ENCODE measurements at regions not wholly inside any gene's neighbourhood (a gene's known extent, or its start where the extent isn't known, plus 50 kb on each side); places are given as distances from the start of the nearest gene placed in this dataset.

GRCh38 chr15:29970402-29970695 is 112.4 kb upstream of the GOLGA8J start:
- TF ChIP-seq EZH2 (IDR thresholded peaks at IDR 0.05; ENCODE audit: low read depth) (no peak), CTCF (conservative IDR thresholded peaks at IDR 0.05) (no peak)
- no peak overlapping the region for H2AFZ ChIP-seq
- POLR2A ChIA-PET (ENCODE audit: unreplicated experiment): interaction anchor here (0.6 kb wide), 1 partner anchor 135 kb away, joined by 5 read pairs; no protein-coding TSS in a partner anchor
- no peaks in the 10 kb centered on the region for H3K36me3 ChIP-seq (ENCODE audit: low read depth)
- H3K4me1 ChIP-seq (replicated peaks; ENCODE audit: insufficient read depth): no peaks in the 10 kb centered on the region
- BruUV-seq (replicated peaks): no TSS peak
- no peak for DNase-seq
- no peak overlapping the region for H3K4me2 ChIP-seq
- H3K9me3 ChIP-seq (ENCODE audit: insufficient read depth, low read depth): no peaks in the 10 kb centered on the region
- H3K27ac ChIP-seq: no peak overlapping the region
- no peaks in the 10 kb centered on the region for H3F3A ChIP-seq (ENCODE audit: insufficient read depth, low read depth)
- H3K9me2 ChIP-seq (ENCODE audit: insufficient read depth): no peaks in the 10 kb centered on the region
- H3K4me3 ChIP-seq: no peak overlapping the region
- H4K20me1 ChIP-seq (ENCODE audit: insufficient read depth): no peaks in the 10 kb centered on the region
- CTCF ChIA-PET: no interaction called here
- intact Hi-C loops (cut with micrococcal nuclease; ENCODE audit: unreplicated experiment): no loop called here
- H3K27me3 ChIP-seq (ENCODE audit: insufficient read depth, low read depth): no peaks in the 10 kb centered on the region
- no peaks in the 10 kb centered on the region for H3K79me2 ChIP-seq (ENCODE audit: low read depth)

DNA sequence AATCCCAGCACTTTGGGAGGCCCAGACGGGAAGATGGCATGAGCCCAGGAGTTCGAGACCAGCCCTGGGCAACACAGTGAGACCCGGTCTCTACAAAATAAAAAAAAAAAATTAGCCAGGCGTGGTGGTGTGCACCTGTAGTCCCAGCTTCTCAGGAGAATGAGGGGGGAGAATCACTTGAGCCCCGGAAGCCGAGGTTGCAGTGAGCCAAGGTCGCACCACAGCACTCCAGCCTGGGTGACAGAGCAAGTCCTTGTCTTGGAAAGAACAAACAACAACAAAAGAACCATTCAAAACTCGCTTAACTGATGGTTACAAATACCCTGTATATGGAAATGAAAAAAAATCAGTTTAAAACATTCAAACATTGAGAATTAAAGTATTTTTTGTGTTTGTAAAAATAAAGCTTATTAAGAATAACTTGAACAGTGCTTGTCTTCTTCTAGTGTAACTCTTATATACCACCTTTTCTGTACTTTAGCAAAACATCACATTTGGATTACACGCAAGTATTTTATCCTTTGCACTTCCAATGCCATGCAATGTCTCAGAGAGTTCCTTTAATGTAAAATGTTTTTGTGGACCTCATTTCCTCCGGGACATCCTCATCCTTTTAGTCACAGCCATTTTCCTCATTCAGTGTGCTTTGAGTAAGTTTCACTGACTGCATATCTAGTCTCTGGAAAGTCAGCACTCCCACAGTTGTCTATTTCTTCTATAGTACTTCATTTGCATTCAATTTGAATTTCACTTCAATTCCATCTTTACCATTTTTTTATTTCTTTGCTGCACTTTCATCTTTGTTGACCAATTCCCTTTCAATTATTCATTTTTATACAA is 113.0 kb upstream of the GOLGA8J start:
- ChIA-PET POLR2A (ENCODE audit: unreplicated experiment) (interaction anchor here (0.6 kb wide), 1 partner anchor 134 kb away, joined by 5 read pairs; no protein-coding TSS in a partner anchor), CTCF (interaction anchor here (0.6 kb wide), 1 partner anchor 10 kb away, joined by 3 read pairs; no protein-coding TSS in a partner anchor)
- no peaks in the 10 kb centered on the region for H3K9me3 ChIP-seq (ENCODE audit: insufficient read depth, low read depth)
- H4K20me1 ChIP-seq (ENCODE audit: insufficient read depth): no peaks in the 10 kb centered on the region
- H3K27ac ChIP-seq: no peak overlapping the region
- DNase-seq: no peak
- no peak overlapping the region for H3K4me2 ChIP-seq
- intact Hi-C loops (cut with micrococcal nuclease; ENCODE audit: unreplicated experiment): no loop called here
- no peaks in the 10 kb centered on the region for H3K79me2 ChIP-seq (ENCODE audit: low read depth)
- TF ChIP-seq CTCF (conservative IDR thresholded peaks at IDR 0.05) (no peak), EZH2 (IDR thresholded peaks at IDR 0.05; ENCODE audit: low read depth) (no peak)
- H3F3A ChIP-seq (ENCODE audit: insufficient read depth, low read depth): no peaks in the 10 kb centered on the region
- H3K36me3 ChIP-seq (ENCODE audit: low read depth): no peaks in the 10 kb centered on the region
- H3K4me3 ChIP-seq: no peak overlapping the region
- no peaks in the 10 kb centered on the region for H3K27me3 ChIP-seq (ENCODE audit: insufficient read depth, low read depth)
- BruUV-seq (replicated peaks): no TSS peak
- no peaks in the 10 kb centered on the region for H3K4me1 ChIP-seq (replicated peaks; ENCODE audit: insufficient read depth)
- H3K9me2 ChIP-seq (ENCODE audit: insufficient read depth): no peaks in the 10 kb centered on the region
- no peak overlapping the region for H2AFZ ChIP-seq

DNA sequence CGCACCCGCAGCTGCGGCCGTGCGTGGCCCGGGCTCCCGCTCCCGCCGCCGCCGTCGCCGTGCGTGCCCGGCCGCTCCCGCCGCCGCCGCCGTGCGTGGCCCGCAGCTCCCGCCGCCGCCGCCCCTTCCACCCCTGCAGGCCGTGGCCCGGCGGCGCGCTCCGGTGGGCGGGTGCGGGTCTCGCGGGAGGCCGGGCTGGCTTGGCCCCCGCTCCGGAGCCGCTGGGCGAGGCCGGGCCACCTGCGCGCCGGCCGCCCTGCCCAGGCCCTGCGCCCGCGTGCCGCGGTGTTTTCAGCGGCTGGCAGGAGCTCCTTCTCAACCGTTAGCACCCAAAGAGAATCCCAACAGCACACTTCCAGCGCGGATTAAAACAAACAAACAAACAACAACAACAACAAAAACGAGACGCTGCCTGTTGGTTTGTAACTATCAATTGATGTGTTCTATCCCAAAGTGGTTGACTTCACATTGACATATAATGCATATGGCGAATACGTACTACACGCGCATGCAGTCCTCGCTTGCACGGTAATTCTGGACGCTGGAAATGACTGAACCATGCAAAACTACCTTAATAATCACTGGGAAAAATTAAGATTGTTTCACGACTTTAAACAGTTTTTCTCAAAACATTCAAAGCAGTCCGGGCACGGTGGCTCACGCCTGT is 113.7 kb upstream of the GOLGA8J start:
- H3F3A ChIP-seq (ENCODE audit: insufficient read depth, low read depth): no peaks in the 10 kb centered on the region
- no TSS peak for BruUV-seq (replicated peaks)
- no peaks in the 10 kb centered on the region for H3K9me2 ChIP-seq (ENCODE audit: insufficient read depth)
- H3K9me3 ChIP-seq (ENCODE audit: insufficient read depth, low read depth): no peaks in the 10 kb centered on the region
- no peak for TF ChIP-seq CTCF (conservative IDR thresholded peaks at IDR 0.05)
- H3K4me1 ChIP-seq (replicated peaks; ENCODE audit: insufficient read depth): no peaks in the 10 kb centered on the region
- POLR2A ChIA-PET (ENCODE audit: unreplicated experiment): no interaction called here
- no peak overlapping the region for H3K27ac ChIP-seq
- no peaks in the 10 kb centered on the region for H3K36me3 ChIP-seq (ENCODE audit: low read depth)
- CTCF ChIA-PET: interaction anchor here (0.6 kb wide), 1 partner anchor 9 kb away, joined by 3 read pairs; no protein-coding TSS in a partner anchor
- no peak overlapping the region for H3K4me2 ChIP-seq
- no peaks in the 10 kb centered on the region for H3K79me2 ChIP-seq (ENCODE audit: low read depth)
- H3K27me3 ChIP-seq (ENCODE audit: insufficient read depth, low read depth): no peaks in the 10 kb centered on the region
- no peak overlapping the region for H3K4me3 ChIP-seq
- no peak for DNase-seq
- no peak overlapping the region for H2AFZ ChIP-seq
- H4K20me1 ChIP-seq (ENCODE audit: insufficient read depth): no peaks in the 10 kb centered on the region
- intact Hi-C loops (cut with micrococcal nuclease; ENCODE audit: unreplicated experiment): no loop called here
